ENCODE measurements at regions not wholly inside any gene's neighbourhood (a gene's known extent, or its start where the extent isn't known, plus 50 kb on each side); places are given as distances from the start of the nearest gene placed in this dataset.

DNA sequence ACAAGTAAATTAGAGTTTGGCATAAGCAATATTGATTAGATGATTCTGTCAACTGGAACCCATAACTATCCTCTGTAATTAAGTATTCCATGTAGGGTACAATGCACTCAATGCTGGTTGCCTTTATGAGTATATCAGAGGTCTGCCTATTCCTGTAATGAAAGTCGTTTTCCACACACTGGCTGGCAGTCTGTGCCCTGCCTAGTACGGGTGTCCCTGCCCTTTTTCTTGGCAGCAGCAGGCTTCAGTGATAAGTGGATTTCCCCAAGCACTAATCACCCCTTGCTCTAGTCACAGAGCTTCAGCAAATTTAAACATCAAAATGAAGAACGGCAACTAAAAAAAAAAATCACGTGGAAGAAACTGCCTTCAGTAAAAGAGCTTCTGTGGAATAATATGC, 294.8 kb upstream of the STT3B start:
- Histone ChIP-seq H3K9me3 (ENCODE audit: control insufficient read depth in 1 of 2, insufficient read depth in 1 of 2, low read depth in 1 of 2, low read length in 2 of 2) (no peaks in the 10 kb centered on the region), H2AFZ (ENCODE audit: low read depth, low read length, poor library complexity, severe bottlenecking) (no peak overlapping the region), H3K4me1 (ENCODE audit: control insufficient read depth in 1 of 2, insufficient read depth in 2 of 2, low read length in 2 of 2) (no peaks in the 10 kb centered on the region), H3K9ac (ENCODE audit: low read length) (no peak overlapping the region), H4K20me1 (ENCODE audit: insufficient read depth) (no peaks in the 10 kb centered on the region), H3K4me2 (ENCODE audit: low read length) (no peak overlapping the region), H3K9me2 (ENCODE audit: insufficient read depth) (0 out of 2 replicates have a peak, but pooled peaks cover 3% of the 10 kb centered on the region), H3K36me3 (ENCODE audit: control insufficient read depth in 1 of 2, insufficient read depth in 2 of 2, low read length in 2 of 2) (no peaks in the 10 kb centered on the region), H3K27ac (ENCODE audit: low read depth, low read length) (no peak overlapping the region), H3K27me3 (ENCODE audit: insufficient read depth, low read length) (no peaks in the 10 kb centered on the region), H3K4me3 (replicated peaks in 1 of 2; ENCODE audit: low read depth in 1 of 2, low read length in 2 of 2) (no peak overlapping the region), H3K79me2 (ENCODE audit: insufficient read depth, low read length) (no peaks in the 10 kb centered on the region)
- RAD21 ChIA-PET (ENCODE audit: low non-redundant PET in 1 of 2, low total read pairs in 2 of 2, uncharacterized antibody in 2 of 2, unreplicated experiment in 2 of 2): no interaction called here
- BruUV-seq (replicated peaks): no TSS peak
- CTCF ChIA-PET: no interaction called here
- DNase-seq (ENCODE audit: low read depth, low spot score): no peak
- intact Hi-C loops (cut with micrococcal nuclease): no loop called here
- POLR2A ChIA-PET: no interaction called here
- no peak for TF ChIP-seq CEBPB (IDR thresholded peaks at IDR 0.05; ENCODE audit: low read depth)
- no peak for TF ChIP-seq JUND (IDR thresholded peaks at IDR 0.05)
- no peak for TF ChIP-seq SRF (IDR thresholded peaks at IDR 0.05; ENCODE audit: low read depth)
- TF ChIP-seq TCF7L2 (IDR thresholded peaks at IDR 0.05; ENCODE audit: borderline replicate concordance, extremely low read depth, insufficient read depth, insufficient read length): no peak
- TF ChIP-seq, protein P1, sequence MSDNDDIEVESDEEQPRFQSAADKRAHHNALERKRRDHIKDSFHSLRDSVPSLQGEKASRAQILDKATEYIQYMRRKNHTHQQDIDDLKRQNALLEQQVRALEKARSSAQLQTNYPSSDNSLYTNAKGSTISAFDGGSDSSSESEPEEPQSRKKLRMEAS (IDR thresholded peaks at IDR 0.05): no peak
- TF ChIP-seq POLR2AphosphoS5 (IDR thresholded peaks at IDR 0.05; ENCODE audit: low read depth, low read length): no peak
- TF ChIP-seq FOSL1 (IDR thresholded peaks at IDR 0.05; ENCODE audit: low read depth): no peak
- no peak for TF ChIP-seq RAD21 (IDR thresholded peaks at IDR 0.05; ENCODE audit: low read depth)
- TF ChIP-seq, protein P2, sequence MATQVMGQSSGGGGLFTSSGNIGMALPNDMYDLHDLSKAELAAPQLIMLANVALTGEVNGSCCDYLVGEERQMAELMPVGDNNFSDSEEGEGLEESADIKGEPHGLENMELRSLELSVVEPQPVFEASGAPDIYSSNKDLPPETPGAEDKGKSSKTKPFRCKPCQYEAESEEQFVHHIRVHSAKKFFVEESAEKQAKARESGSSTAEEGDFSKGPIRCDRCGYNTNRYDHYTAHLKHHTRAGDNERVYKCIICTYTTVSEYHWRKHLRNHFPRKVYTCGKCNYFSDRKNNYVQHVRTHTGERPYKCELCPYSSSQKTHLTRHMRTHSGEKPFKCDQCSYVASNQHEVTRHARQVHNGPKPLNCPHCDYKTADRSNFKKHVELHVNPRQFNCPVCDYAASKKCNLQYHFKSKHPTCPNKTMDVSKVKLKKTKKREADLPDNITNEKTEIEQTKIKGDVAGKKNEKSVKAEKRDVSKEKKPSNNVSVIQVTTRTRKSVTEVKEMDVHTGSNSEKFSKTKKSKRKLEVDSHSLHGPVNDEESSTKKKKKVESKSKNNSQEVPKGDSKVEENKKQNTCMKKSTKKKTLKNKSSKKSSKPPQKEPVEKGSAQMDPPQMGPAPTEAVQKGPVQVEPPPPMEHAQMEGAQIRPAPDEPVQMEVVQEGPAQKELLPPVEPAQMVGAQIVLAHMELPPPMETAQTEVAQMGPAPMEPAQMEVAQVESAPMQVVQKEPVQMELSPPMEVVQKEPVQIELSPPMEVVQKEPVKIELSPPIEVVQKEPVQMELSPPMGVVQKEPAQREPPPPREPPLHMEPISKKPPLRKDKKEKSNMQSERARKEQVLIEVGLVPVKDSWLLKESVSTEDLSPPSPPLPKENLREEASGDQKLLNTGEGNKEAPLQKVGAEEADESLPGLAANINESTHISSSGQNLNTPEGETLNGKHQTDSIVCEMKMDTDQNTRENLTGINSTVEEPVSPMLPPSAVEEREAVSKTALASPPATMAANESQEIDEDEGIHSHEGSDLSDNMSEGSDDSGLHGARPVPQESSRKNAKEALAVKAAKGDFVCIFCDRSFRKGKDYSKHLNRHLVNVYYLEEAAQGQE (IDR thresholded peaks at IDR 0.05; ENCODE audit: low read depth): no peak
- TF ChIP-seq, protein P3, sequence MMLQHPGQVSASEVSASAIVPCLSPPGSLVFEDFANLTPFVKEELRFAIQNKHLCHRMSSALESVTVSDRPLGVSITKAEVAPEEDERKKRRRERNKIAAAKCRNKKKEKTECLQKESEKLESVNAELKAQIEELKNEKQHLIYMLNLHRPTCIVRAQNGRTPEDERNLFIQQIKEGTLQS (IDR thresholded peaks at IDR 0.05): no peak
- no peak for TF ChIP-seq EZH2 (IDR thresholded peaks at IDR 0.05)
- no peak for ATAC-seq

Data from HCT116 (cell line).